GM12878 (cell line): ENCODE measurements at regions not wholly inside any gene's neighbourhood (a gene's known extent, or its start where the extent isn't known, plus 50 kb on each side); places are given as distances from the start of the nearest gene placed in this dataset.

ENCODE experiments used
- CEBPB ChIP-seq, 2 experiments: fragments of 150-350 bp in 1 of 2; IDR thresholded peaks; 2 replicates each; pipeline ENCODE4 v1.6.1; 2012 to 2014; ENCODE audit warnings: low read depth in 2 of 2, low read length in 2 of 2, borderline replicate concordance in 1 of 2, inconsistent platforms in 1 of 2
- CTCF ChIP-seq, 3 experiments: IDR thresholded peaks in 2 of 3; conservative IDR thresholded peaks in 1 of 3; 2 replicates each; pipeline ENCODE4 v1.5.1; 2011; ENCODE audit warnings: low read depth in 3 of 3, low read length in 3 of 3, mild to moderate bottlenecking in 3 of 3, control low read depth in 2 of 3, moderate library complexity in 2 of 3, inconsistent platforms in 1 of 3, mixed read lengths in 1 of 3; ENCODE audit not compliant: control insufficient read depth in 2 of 3, insufficient read depth in 1 of 3; ENCODE audit errors: extremely low read depth in 1 of 3
- FOXM1 ChIP-seq: IDR thresholded peaks from 2 replicates; pipeline ENCODE4 v1.6.1; 2012; ENCODE audit warnings: low read depth, mild to moderate bottlenecking, inconsistent platforms, low read length, moderate library complexity
- HDAC2 ChIP-seq: fragments of 200-600 bp; sonication (generic); IDR thresholded peaks from 2 replicates; pipeline ENCODE4 v1.6.1; 2017
- KDM1A ChIP-seq: fragments of 200-600 bp; sonication (generic); IDR thresholded peaks from 2 replicates; pipeline ENCODE4 v1.6.1; 2016; ENCODE audit warnings: borderline replicate concordance
- POLR2A ChIP-seq: IDR thresholded peaks from 2 replicates; pipeline ENCODE4 v1.6.1; 2011; ENCODE audit warnings: low read depth, mild to moderate bottlenecking, low read length
- REST ChIP-seq: IDR thresholded peaks from 2 replicates; pipeline ENCODE4 v1.6.1; 2012; ENCODE audit warnings: mild to moderate bottlenecking, low read depth, low read length
- TCF7 ChIP-seq: IDR thresholded peaks from 2 replicates; pipeline ENCODE4 v1.6.1; 2014; ENCODE audit warnings: antibody characterized with exemption, borderline replicate concordance
- USF1 ChIP-seq: IDR thresholded peaks from 2 replicates; pipeline ENCODE4 v1.6.1; 2011; ENCODE audit warnings: borderline replicate concordance, low read depth, mild to moderate bottlenecking, moderate library complexity, mixed read lengths, low read length; ENCODE audit not compliant: insufficient read depth; ENCODE audit errors: extremely low read length
- YBX1 ChIP-seq: fragments of 450-650 bp; IDR thresholded peaks from 2 replicates; pipeline ENCODE4 v1.6.1; 2016; ENCODE audit warnings: antibody characterized with exemption

GRCh38 chr5:101429241-101429640, 526.2 kb upstream of the ST8SIA4 start:
- TF ChIP-seq HDAC2 (no peak), KDM1A (no peak), CTCF (IDR thresholded peaks at IDR 0.05 in 2 of 3, conservative IDR thresholded peaks at IDR 0.05 in 1 of 3; ENCODE audit: control insufficient read depth in 2 of 3, extremely low read depth in 1 of 3, insufficient read depth in 1 of 3, low read depth in 3 of 3, low read length in 3 of 3) (no peak), USF1 (no peak), POLR2A (no peak), CEBPB (IDR thresholded peaks at IDR 0.05; ENCODE audit: borderline replicate concordance in 1 of 2, low read depth in 2 of 2, low read length in 2 of 2) (no peak), REST (no peak), FOXM1 (no peak), TCF7 (no peak), YBX1 (no peak)
